IPS-18a (cell line): ENCODE measurements at regions not wholly inside any gene's neighbourhood (a gene's known extent, or its start where the extent isn't known, plus 50 kb on each side); places are given as distances from the start of the nearest gene placed in this dataset.
"Not testable (repeated sequence)": the region's sequence is repeated elsewhere in the genome, so short reads cannot be mapped to it uniquely, and the experiment has no call there.

Experiments used
- H3K27ac ChIP-seq: one replicate; pipeline ENCODE4 v1.5.1; 2013; ENCODE audit warnings: low read length
- H3K27me3 ChIP-seq: one replicate; pipeline ENCODE4 v1.6.1; 2013; ENCODE audit warnings: mild to moderate bottlenecking, low read length; ENCODE audit not compliant: control insufficient read depth, insufficient read depth
- H3K36me3 ChIP-seq: one replicate; pipeline ENCODE4 v1.6.1; 2013; ENCODE audit warnings: low read depth, low read length; ENCODE audit not compliant: control insufficient read depth
- H3K4me1 ChIP-seq: one replicate; pipeline ENCODE4 v1.6.1; 2013; ENCODE audit warnings: low read depth, low read length; ENCODE audit not compliant: control insufficient read depth
- H3K4me3 ChIP-seq: one replicate; pipeline ENCODE4 v1.5.1; 2013; ENCODE audit warnings: low read length
- H3K9ac ChIP-seq: one replicate; pipeline ENCODE4 v1.6.1; 2013; ENCODE audit warnings: mild to moderate bottlenecking, low read length, moderate library complexity
- H3K9me3 ChIP-seq: one replicate; pipeline ENCODE4 v1.6.1; 2013; ENCODE audit warnings: low read depth, low read length; ENCODE audit not compliant: control insufficient read depth

- Histone ChIP-seq H3K36me3 (no peaks in the 10 kb centered on the region), H3K27me3 (no peaks in the 10 kb centered on the region), H3K4me3 (no peak overlapping the region)
Measured at GRCh38 chr5:2829239-2829638, 77.8 kb upstream of the IRX2 start.

DNA sequence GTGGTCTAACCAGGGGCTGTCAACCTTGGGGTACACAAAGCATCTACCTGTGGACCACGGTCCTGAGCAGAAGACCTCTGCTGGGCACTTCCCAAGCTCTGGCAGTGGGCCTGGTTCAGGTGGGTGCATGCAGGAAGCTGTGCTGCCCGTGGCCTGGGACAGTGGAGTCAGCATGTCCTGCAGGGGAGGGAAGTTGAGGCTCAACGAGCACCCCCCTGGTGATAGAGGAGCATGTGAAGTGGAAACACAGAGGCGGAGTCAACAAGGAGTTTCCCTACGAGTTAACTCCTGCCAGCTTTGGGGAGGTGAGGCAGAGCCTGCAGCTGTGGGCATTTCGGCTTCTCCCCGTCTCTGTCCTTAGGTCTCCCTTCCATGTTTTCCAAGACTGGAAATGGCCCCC, 67.5 kb upstream of the IRX2 start:
- H3K9me3 ChIP-seq: no peaks in the 10 kb centered on the region
- H3K27ac ChIP-seq: no peak overlapping the region
- H3K9ac ChIP-seq: no peak overlapping the region
- no peaks in the 10 kb centered on the region for H3K4me1 ChIP-seq
- H3K36me3 ChIP-seq: no peaks in the 10 kb centered on the region
- no peak overlapping the region for H3K4me3 ChIP-seq
- H3K27me3 ChIP-seq: no peaks in the 10 kb centered on the region

More at GRCh38 chr5:2829239-2829638, 77.8 kb upstream of the IRX2 start:
- Histone ChIP-seq H3K9me3 (peaks cover 2% of the 10 kb centered on the region), H3K27ac (no peak overlapping the region), H3K4me1 (peaks cover 8% of the 10 kb centered on the region), H3K9ac (no peak overlapping the region)

GRCh38 chr5:2817031-2817603, 65.6 kb upstream of the IRX2 start:
- Histone ChIP-seq H3K27me3 (no peaks in the 10 kb centered on the region), H3K4me3 (no peak overlapping the region), H3K9ac (no peak overlapping the region), H3K27ac (no peak overlapping the region), H3K4me1 (no peaks in the 10 kb centered on the region), H3K36me3 (no peaks in the 10 kb centered on the region), H3K9me3 (no peaks in the 10 kb centered on the region)

- Histone ChIP-seq H3K9me3 (no peaks in the 10 kb centered on the region), H3K4me3 (no peak overlapping the region), H3K27me3 (no peaks in the 10 kb centered on the region), H3K36me3 (no peaks in the 10 kb centered on the region), H3K27ac (no peak overlapping the region), H3K4me1 (no peaks in the 10 kb centered on the region), H3K9ac (no peak overlapping the region)
Measured at GRCh38 chr5:2813678-2814077, 62.2 kb upstream of the IRX2 start.

- Histone ChIP-seq H3K9ac (no peak overlapping the region), H3K9me3 (no peaks in the 10 kb centered on the region), H3K36me3 (no peaks in the 10 kb centered on the region), H3K27me3 (no peaks in the 10 kb centered on the region), H3K4me3 (no peak overlapping the region), H3K27ac (no peak overlapping the region), H3K4me1 (no peaks in the 10 kb centered on the region)
Measured at GRCh38 chr5:2810644-2811043, 59.2 kb upstream of the IRX2 start.

GRCh38 chr5:2807244-2807643, 55.8 kb upstream of the IRX2 start:
- H3K36me3 ChIP-seq, H3K4me1 ChIP-seq, H3K9me3 ChIP-seq, H3K9ac ChIP-seq, H3K4me3 ChIP-seq, H3K27me3 ChIP-seq, H3K27ac ChIP-seq: not testable (repeated sequence)

DNA sequence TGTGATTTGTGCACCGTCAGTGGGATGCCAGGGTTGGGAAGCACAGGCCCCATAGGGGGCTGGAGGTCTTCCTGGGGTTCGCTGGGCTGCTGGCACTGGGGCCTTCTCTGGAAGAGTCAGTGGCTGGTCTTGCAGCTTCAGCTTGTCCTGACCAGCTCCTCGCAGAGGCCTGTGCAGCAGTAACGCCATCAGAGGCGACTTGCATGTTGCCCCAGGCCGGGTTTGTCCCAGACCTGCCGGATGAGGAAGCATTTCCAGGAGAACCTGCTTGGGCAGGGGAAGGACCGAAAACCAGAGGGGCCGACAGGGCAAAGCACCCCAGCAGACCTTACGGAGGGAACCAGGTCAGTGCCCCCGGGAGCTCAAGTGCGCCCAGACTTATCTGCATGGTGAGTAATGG, 54.7 kb upstream of the IRX2 start:
- H3K9me3 ChIP-seq: no peaks in the 10 kb centered on the region
- H3K27ac ChIP-seq: no peak overlapping the region
- H3K4me3 ChIP-seq: no peak overlapping the region
- H3K27me3 ChIP-seq: no peaks in the 10 kb centered on the region
- no peak overlapping the region for H3K9ac ChIP-seq
- no peaks in the 10 kb centered on the region for H3K4me1 ChIP-seq
- H3K36me3 ChIP-seq: no peaks in the 10 kb centered on the region

GRCh38 chr5:2805080-2805479, 53.6 kb upstream of the IRX2 start:
- Histone ChIP-seq H3K9ac (no peak overlapping the region), H3K4me3 (no peak overlapping the region), H3K9me3 (no peaks in the 10 kb centered on the region), H3K27ac (no peak overlapping the region), H3K27me3 (no peaks in the 10 kb centered on the region), H3K36me3 (no peaks in the 10 kb centered on the region), H3K4me1 (no peaks in the 10 kb centered on the region)

DNA sequence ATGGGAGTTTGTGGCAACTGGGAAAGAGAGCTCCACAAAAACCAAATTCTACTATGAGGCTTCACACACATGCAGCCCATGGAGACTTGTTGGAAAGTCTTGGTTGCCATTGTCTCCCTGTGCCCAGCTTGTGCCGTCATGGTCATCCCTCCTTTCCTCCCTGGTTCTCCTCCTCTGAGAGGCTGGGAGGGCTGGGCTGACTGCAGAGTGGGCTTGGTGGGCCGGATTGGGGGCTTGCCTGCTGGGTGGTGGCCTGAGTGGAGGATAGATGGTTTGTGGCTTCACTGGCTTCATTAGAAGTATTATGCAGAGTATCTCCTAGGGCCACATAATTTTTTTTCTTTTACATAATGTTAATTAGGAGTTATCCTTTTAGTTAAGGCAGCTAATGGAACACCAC, 52.3 kb upstream of the IRX2 start:
- Histone ChIP-seq H3K27ac (no peak overlapping the region), H3K4me1 (no peaks in the 10 kb centered on the region), H3K27me3 (no peaks in the 10 kb centered on the region), H3K4me3 (no peak overlapping the region), H3K9me3 (no peaks in the 10 kb centered on the region), H3K9ac (no peak overlapping the region), H3K36me3 (no peaks in the 10 kb centered on the region)

- no peaks in the 10 kb centered on the region for H3K9me3 ChIP-seq
- H3K27me3 ChIP-seq: no peaks in the 10 kb centered on the region
- no peaks in the 10 kb centered on the region for H3K36me3 ChIP-seq
- no peak overlapping the region for H3K9ac ChIP-seq
- no peaks in the 10 kb centered on the region for H3K4me1 ChIP-seq
- no peak overlapping the region for H3K4me3 ChIP-seq
- no peak overlapping the region for H3K27ac ChIP-seq
Measured at GRCh38 chr5:2802693-2803365, 51.4 kb upstream of the IRX2 start.

GRCh38 chr5:2801577-2802525, 50.4 kb upstream of the IRX2 start:
- H3K4me1 ChIP-seq: no peaks in the 10 kb centered on the region
- H3K27me3 ChIP-seq: no peaks in the 10 kb centered on the region
- H3K4me3 ChIP-seq: no peak overlapping the region
- no peak overlapping the region for H3K27ac ChIP-seq
- H3K9ac ChIP-seq: no peak overlapping the region
- H3K9me3 ChIP-seq: no peaks in the 10 kb centered on the region
- no peaks in the 10 kb centered on the region for H3K36me3 ChIP-seq
